ENCODE measurements at regions not wholly inside any gene's neighbourhood (a gene's known extent, or its start where the extent isn't known, plus 50 kb on each side); places are given as distances from the start of the nearest gene placed in this dataset.

DNA sequence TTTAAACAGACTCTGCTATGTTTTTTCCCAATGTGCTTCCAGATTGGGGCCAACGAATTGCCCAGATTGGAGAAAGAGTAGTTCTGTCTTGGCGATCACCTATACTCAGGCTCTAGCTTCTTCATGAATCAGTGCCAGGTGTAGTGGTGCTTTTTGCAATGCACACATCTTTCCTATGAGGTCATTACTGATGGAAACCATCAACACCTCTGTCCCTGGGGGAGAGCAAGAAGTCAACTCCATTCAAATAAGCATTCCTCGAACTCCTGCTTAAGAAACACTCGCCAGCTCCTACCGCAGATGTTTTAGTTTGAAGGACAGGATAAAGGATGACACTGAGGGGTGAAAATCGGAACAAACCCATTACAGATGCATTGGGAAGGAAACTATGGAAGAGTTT, 156.5 kb upstream of the DKK2 start:
- TF ChIP-seq CTCF (IDR thresholded peaks at IDR 0.05) = no peak

DNA sequence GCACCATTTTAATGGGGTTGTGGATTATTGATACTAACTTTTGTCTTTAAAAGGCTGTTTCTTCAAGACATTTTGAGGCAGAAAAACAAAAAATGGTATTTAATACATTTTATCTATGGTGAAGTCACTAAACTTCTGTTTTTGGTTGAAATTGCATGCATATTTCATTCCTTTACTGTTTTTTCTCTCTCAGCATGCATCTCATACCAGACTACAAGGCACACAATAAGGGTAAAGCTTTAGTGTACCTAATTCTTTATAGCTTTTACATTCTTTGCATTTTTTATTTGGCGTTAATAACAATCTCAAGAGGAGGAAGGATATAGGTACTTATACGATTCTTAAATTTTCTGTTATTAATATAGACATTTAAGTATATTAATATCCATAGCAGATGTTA, 151.0 kb upstream of the DKK2 start:
- H3K27ac ChIP-seq = no peak overlapping the region

More for the DNA sequence above, 156.5 kb upstream of the DKK2 start:
- Histone ChIP-seq H3K4me3 (no peak overlapping the region), H3K27ac (no peak overlapping the region)
- DNase-seq (ENCODE audit: low spot score) = no peak

DNA sequence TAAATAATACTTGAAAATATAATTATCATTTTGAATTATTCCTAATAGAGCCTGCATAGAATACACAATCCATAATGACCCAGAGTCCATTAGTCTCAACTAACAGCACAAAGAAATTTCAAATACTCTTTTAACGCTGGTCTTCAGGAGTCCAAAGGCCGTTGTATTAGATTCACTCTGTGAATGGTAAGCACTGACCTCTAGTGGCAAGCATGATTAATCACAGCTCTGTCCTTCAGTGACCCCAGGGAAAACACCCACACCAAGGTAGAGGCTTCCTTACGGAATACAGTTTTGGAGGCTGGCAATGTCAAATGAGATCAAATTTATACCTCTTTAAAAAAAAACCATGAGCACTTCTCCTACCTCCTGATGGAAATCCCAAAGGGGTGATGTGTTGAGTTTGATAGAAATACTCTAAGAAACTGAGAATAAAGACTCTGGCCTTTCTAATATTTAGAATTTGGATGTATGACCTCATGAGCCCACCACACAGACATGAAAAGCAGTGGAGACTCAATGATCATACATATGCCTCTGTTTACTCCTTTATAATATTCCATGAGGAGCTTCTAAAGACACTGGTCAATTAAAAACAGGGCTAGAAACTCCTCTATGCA, 147.2 kb upstream of the DKK2 start:
- no peak for DNase-seq (ENCODE audit: low spot score)

More for the DNA sequence above, 151.0 kb upstream of the DKK2 start:
- DNase-seq (ENCODE audit: low spot score) = no peak
- no peak overlapping the region for H3K4me3 ChIP-seq
- no peak for TF ChIP-seq CTCF (IDR thresholded peaks at IDR 0.05)

GRCh38 chr4:107182347-107182746, 146.2 kb upstream of the DKK2 start:
- no peak for DNase-seq (ENCODE audit: low spot score)
- no peak for TF ChIP-seq CTCF (IDR thresholded peaks at IDR 0.05)
- Histone ChIP-seq H3K4me3 (no peak overlapping the region), H3K27ac (no peak overlapping the region)

More for the DNA sequence above, 147.2 kb upstream of the DKK2 start:
- Histone ChIP-seq H3K4me3 (no peak overlapping the region), H3K27ac (no peak overlapping the region)
- TF ChIP-seq CTCF (IDR thresholded peaks at IDR 0.05) = peak; percentile 60

GRCh38 chr4:107166873-107167450, 130.8 kb upstream of the DKK2 start:
- no peak for TF ChIP-seq CTCF (IDR thresholded peaks at IDR 0.05)
- H3K27ac ChIP-seq = no peak overlapping the region
- no peak for DNase-seq (ENCODE audit: low spot score)
- no peak overlapping the region for H3K4me3 ChIP-seq

DNA sequence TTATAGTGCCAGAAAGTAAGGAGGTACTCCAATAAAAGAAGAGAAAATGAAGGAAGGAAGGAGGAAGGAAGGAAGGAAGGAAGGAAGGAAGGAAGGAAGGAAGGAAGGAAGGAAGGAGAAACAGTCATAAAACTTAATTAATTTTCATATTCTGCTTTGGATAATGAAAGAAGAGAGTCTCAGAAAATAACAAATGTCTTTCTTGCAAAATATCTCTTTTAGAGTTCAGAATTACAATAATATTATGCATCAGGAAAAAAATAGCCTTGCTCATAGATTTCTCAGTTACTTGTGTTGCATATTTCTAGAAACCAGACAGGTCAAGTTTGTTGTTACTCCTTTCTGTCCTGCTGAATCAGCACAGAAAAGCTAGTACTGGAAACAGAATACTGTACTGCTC, 130.1 kb upstream of the DKK2 start:
- Histone ChIP-seq H3K27ac (no peak overlapping the region), H3K4me3 (no peak overlapping the region)
- no peak for DNase-seq (ENCODE audit: low spot score)
- no peak for TF ChIP-seq CTCF (IDR thresholded peaks at IDR 0.05)

DNA sequence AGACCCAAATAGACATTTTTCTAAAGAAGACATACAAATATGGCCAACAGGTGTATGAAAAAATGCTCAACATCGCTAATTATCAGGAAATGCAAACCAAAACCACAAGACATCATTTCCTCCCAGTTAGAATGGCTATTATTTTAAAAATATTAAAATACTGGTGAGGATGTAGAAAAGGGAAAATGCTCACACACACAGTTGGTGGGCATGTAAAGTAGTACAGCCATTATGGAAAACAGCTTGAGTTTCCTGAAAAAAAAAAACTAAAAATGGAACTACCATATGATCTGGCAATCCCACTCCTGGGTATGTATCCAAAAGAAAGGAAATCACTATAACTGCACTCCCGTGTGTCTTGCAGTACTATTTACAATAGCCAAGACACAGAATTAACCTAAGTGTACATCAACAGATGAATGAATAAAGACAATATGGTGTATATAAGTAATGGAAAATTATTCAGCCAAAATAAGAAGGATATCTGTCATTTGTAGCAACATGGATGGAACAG, 128.9 kb upstream of the DKK2 start:
- Histone ChIP-seq H3K4me3 (no peak overlapping the region), H3K27ac (no peak overlapping the region)
- DNase-seq (ENCODE audit: low spot score) = no peak
- no peak for TF ChIP-seq CTCF (IDR thresholded peaks at IDR 0.05)

Data from coronary artery (tissue), 2 donors.